K562 (cell line): ENCODE measurements at regions not wholly inside any gene's neighbourhood (a gene's known extent, or its start where the extent isn't known, plus 50 kb on each side); places are given as distances from the start of the nearest gene placed in this dataset.

ENCODE experiments used
- ATAC-seq: fragments of 200-7000 bp; cut with Tn5 transposase; 3 replicates; pipeline ENCODE4 v1.9.1; 2020; ENCODE audit warnings: moderate library complexity
- BruUV-seq: library from RNA; stranded (reverse); fragments of 400-500 nt; replicated peaks from 2 replicates; lab custom pipeline; 2021; lab: Mats Ljungman, UMichigan
- CTCF ChIA-PET: fragments of 300-600 bp; formaldehyde crosslinking; extraction: SDS; loops from one replicate; lab custom pipeline; 2021; ENCODE audit warnings: low intra/inter-chr PET ratio; lab: Yijun Ruan, JAX
- POLR2A ChIA-PET: fragments of 300-600, 350-650 bp; sonication (Branson Sonifier 250); formaldehyde crosslinking; extraction: SDS; loops from one replicate; lab custom pipeline; 2021; ENCODE audit warnings: antibody characterized with exemption, inconsistent platforms; lab: Yijun Ruan, JAX
- DNase-seq, 4 experiments: peaks; one replicate each; pipeline versions ENCODE4 v3.0.0 to v3.0.0-alpha.2; 2011 to 2018; ENCODE audit warnings: low spot score in 3 of 4, mixed read lengths in 3 of 4; ENCODE audit errors: extremely low read depth in 1 of 4
- FAIRE-seq: peaks from 2 replicates; lab custom pipeline; 2011; peaks lifted over from hg19 to GRCh38; lab: Jason Lieb, UNC
- H2AFZ ChIP-seq: 2 replicates; pipeline ENCODE4 v1.6.0; 2011; ENCODE audit warnings: low read depth, low read length, control low read depth, inconsistent platforms
- H3K27ac ChIP-seq: fragments of 200-600 bp; 3 replicates; pipeline ENCODE4 v1.8.0; 2011; ENCODE audit warnings: low read depth, mild to moderate bottlenecking, control low read depth, inconsistent platforms, low read length, moderate library complexity, mixed read lengths; ENCODE audit errors: extremely low read depth
- H3K27me3 ChIP-seq, 2 experiments: fragments of 300-600 bp in 1 of 2; 2 replicates in 1 of 2; 3 replicates in 1 of 2; pipeline versions ENCODE4 v1.6.0 to v1.8.0; 2011; ENCODE audit warnings: inconsistent platforms in 2 of 2, low read length in 2 of 2, mild to moderate bottlenecking in 1 of 2, mixed read lengths in 1 of 2, moderate library complexity in 1 of 2; ENCODE audit not compliant: control insufficient read depth in 2 of 2, insufficient read depth in 2 of 2
- H3K36me3 ChIP-seq: fragments of 300-600 bp; 3 replicates; pipeline ENCODE4 v1.8.0; 2011; ENCODE audit warnings: mild to moderate bottlenecking, low read length, inconsistent platforms; ENCODE audit not compliant: control insufficient read depth, insufficient read depth
- H3K4me1 ChIP-seq, 2 experiments: fragments of 200-600 bp in 1 of 2; replicated peaks in 1 of 2; 2 replicates in 1 of 2; 3 replicates in 1 of 2; pipeline versions ENCODE4 v1.5.1 to v1.8.0; 2011; ENCODE audit warnings: inconsistent platforms in 2 of 2, low read length in 2 of 2, mild to moderate bottlenecking in 1 of 2, mixed read lengths in 1 of 2, moderate library complexity in 1 of 2; ENCODE audit not compliant: control insufficient read depth in 2 of 2, insufficient read depth in 2 of 2
- H3K4me2 ChIP-seq: 2 replicates; pipeline ENCODE4 v1.6.1; 2011; ENCODE audit warnings: low read length, control low read depth, inconsistent platforms, mixed read lengths; ENCODE audit not compliant: insufficient read depth
- H3K4me3 ChIP-seq: fragments of 200-600 bp; sonication (generic), shearing (Covaris generic); 2 replicates; pipeline ENCODE4 v1.5.1; 2016; ENCODE audit warnings: control low read depth, inconsistent platforms
- H3K79me2 ChIP-seq: fragments of 200-600 bp; 3 replicates; pipeline ENCODE4 v1.8.0; 2011; ENCODE audit warnings: low read length, inconsistent platforms; ENCODE audit not compliant: control insufficient read depth, insufficient read depth
- H3K9ac ChIP-seq, 2 experiments: 2 replicates each; pipeline versions ENCODE4 v1.6.0 to v1.6.1; 2011; ENCODE audit warnings: low read depth in 2 of 2, low read length in 2 of 2, control low read depth in 1 of 2, inconsistent platforms in 1 of 2, mild to moderate bottlenecking in 1 of 2, mixed read lengths in 1 of 2; ENCODE audit not compliant: insufficient read depth in 1 of 2
- H3K9me1 ChIP-seq: one replicate; pipeline ENCODE4 v1.6.0; 2011; ENCODE audit warnings: inconsistent platforms, mild to moderate bottlenecking, low read length, moderate library complexity; ENCODE audit not compliant: control insufficient read depth, insufficient read depth
- H3K9me3 ChIP-seq: replicated peaks from 2 replicates; pipeline ENCODE4 v1.5.1; 2011; ENCODE audit warnings: low read depth, low read length, inconsistent platforms; ENCODE audit not compliant: control insufficient read depth, insufficient read depth
- H4K20me1 ChIP-seq: replicated peaks from 2 replicates; pipeline ENCODE4 v1.6.1; 2011; ENCODE audit warnings: low read length, inconsistent platforms, mixed read lengths; ENCODE audit not compliant: control insufficient read depth, insufficient read depth
- CBX1 ChIP-seq: sonication (generic); IDR thresholded peaks from 2 replicates; pipeline ENCODE4 v1.6.1; 2016; ENCODE audit warnings: antibody characterized with exemption, low read depth, mild to moderate bottlenecking
- DPF2 ChIP-seq: fragments of 450-650 bp; IDR thresholded peaks from 2 replicates; pipeline ENCODE4 v1.6.1; 2016
- GTF2B ChIP-seq: IDR thresholded peaks from 2 replicates; pipeline ENCODE4 v1.6.1; 2011; ENCODE audit not compliant: insufficient read length; ENCODE audit errors: extremely low read depth
- HMG20A ChIP-seq: fragments of 450-650 bp; formaldehyde crosslinking; conservative IDR thresholded peaks from 2 replicates; pipeline ENCODE4 v1.4.0; 2020; ENCODE audit warnings: mild to moderate bottlenecking, mixed read lengths
- HSF4 ChIP-seq: fragments of 250-450 bp; sonication (Bioruptor Pico); IDR thresholded peaks from 2 replicates; pipeline ENCODE4 v2.1.2; 2022; ENCODE audit warnings: mild to moderate bottlenecking, moderate library complexity, borderline replicate concordance
- KAT7 ChIP-seq: sonication (generic); formaldehyde crosslinking; IDR thresholded peaks from 2 replicates; pipeline ENCODE4 v1.8.0; 2022; ENCODE audit warnings: missing genetic modification reagents, mild to moderate bottlenecking, borderline replicate concordance
- LCOR ChIP-seq: sonication (generic); formaldehyde crosslinking; IDR thresholded peaks from 2 replicates; pipeline ENCODE4 v1.8.0; 2022; ENCODE audit warnings: mild to moderate bottlenecking, missing genetic modification reagents
- MEIS2 ChIP-seq: fragments of 450-650 bp; IDR thresholded peaks from 2 replicates; pipeline ENCODE4 v1.6.1; 2014; ENCODE audit warnings: mild to moderate bottlenecking; ENCODE audit not compliant: partially characterized antibody
- MYBL2 ChIP-seq, 2 experiments: fragments of 450-650 bp in 1 of 2; sonication (generic) in 1 of 2; formaldehyde crosslinking in 1 of 2; IDR thresholded peaks; 2 replicates each; pipeline versions ENCODE4 v1.6.1 to v1.8.1; 2017 to 2022; ENCODE audit warnings: borderline replicate concordance in 1 of 2, inconsistent platforms in 1 of 2, low read depth in 1 of 2, mild to moderate bottlenecking in 1 of 2, missing genetic modification reagents in 1 of 2, moderate library complexity in 1 of 2
- NFE2L1 ChIP-seq: fragments of 450-650 bp; IDR thresholded peaks from 2 replicates; pipeline ENCODE4 v1.6.1; 2016; ENCODE audit warnings: missing genetic modification characterization, low read depth, mild to moderate bottlenecking, missing compliant biosample characterization, moderate library complexity, borderline replicate concordance
- U2AF1 ChIP-seq: fragments of 200-400 bp; formaldehyde crosslinking; optimal IDR thresholded peaks from 2 replicates; pipeline ENCODE3; 2017; ENCODE audit warnings: mild to moderate bottlenecking, low read depth, low read length, moderate library complexity
- ZFP1 ChIP-seq: fragments of 450-650 bp; formaldehyde crosslinking; IDR thresholded peaks from 2 replicates; pipeline ENCODE4 v1.4.0; 2020; ENCODE audit warnings: mild to moderate bottlenecking, mixed read lengths
- ZNF12 ChIP-seq: sonication (generic); formaldehyde crosslinking; IDR thresholded peaks from 2 replicates; pipeline ENCODE4 v1.4.0; 2020; ENCODE audit warnings: mild to moderate bottlenecking, missing genetic modification reagents
- ZNF655 ChIP-seq: fragments of 250-450 bp; sonication (Bioruptor Pico); IDR thresholded peaks from 2 replicates; pipeline ENCODE4 v1.5.0; 2021
- WGBS: fragments of 100-300 bp; shearing (Covaris generic); methylation state at CpG from one replicate; pipeline ENCODE4 v1.1.6; 2016; ENCODE audit warnings: low coverage, mixed read lengths; ENCODE audit not compliant: insufficient coverage; ENCODE audit errors: missing lambda C conversion rate; 5-methylcytosine and 5-hydroxymethylcytosine counted together
- in situ Hi-C: fragments of 300-500 bp; cut with MboI; formaldehyde crosslinking; loops from 4 replicates; pipeline ENCODE4 v1.15.0; 2018; ENCODE audit warnings: inconsistent platforms, mixed read lengths
- intact Hi-C: fragments of 100-400 bp; cut with micrococcal nuclease; formaldehyde crosslinking; loops from 2 replicates; pipeline ENCODE4 v1.14.2; 2022

GRCh38 chr4:66899422-66900065, 645.8 kb downstream of the CENPC start:
- Histone ChIP-seq H4K20me1 (no peaks in the 10 kb centered on the region), H3K9me1 (no peaks in the 10 kb centered on the region), H3K79me2 (no peaks in the 10 kb centered on the region), H3K9ac (no peak overlapping the region), H2AFZ (no peak overlapping the region), H3K4me1 (no peaks in the 10 kb centered on the region), H3K27me3 (no peaks in the 10 kb centered on the region), H3K27ac (no peak overlapping the region), H3K36me3 (no peaks in the 10 kb centered on the region), H3K4me2 (no peak overlapping the region), H3K9me3 (no peaks in the 10 kb centered on the region), H3K4me3 (no peak overlapping the region)
- WGBS = 0% methylated on average over 18 of the region's 26 CpGs
- BruUV-seq = no TSS peak
- intact Hi-C loops = no loop called here
- in situ Hi-C loops = no loop called here
- CTCF ChIA-PET = no interaction called here
- TF ChIP-seq ZNF12 (CRISPR knock-in tag) (no peak), U2AF1 (no peak), DPF2 (no peak)
- DNase-seq (no peak), FAIRE-seq (no peak), ATAC-seq (no peak)
- POLR2A ChIA-PET = no interaction called here

- Histone ChIP-seq H3K9me3 (no peaks in the 10 kb centered on the region; the same call in 1 of the 2 replicates), H3K9ac (no peak overlapping the region), H2AFZ (no peak overlapping the region), H3K27ac (no peak overlapping the region), H3K9me1 (no peaks in the 10 kb centered on the region), H3K27me3 (no peaks in the 10 kb centered on the region), H3K4me2 (no peak overlapping the region), H3K36me3 (no peaks in the 10 kb centered on the region), H3K79me2 (no peaks in the 10 kb centered on the region), H3K4me3 (no peak overlapping the region), H3K4me1 (no peaks in the 10 kb centered on the region), H4K20me1 (no peaks in the 10 kb centered on the region)
- ATAC-seq = no peak
- intact Hi-C loops = no loop called here
- ChIA-PET CTCF (no interaction called here), POLR2A (no interaction called here)
- no peak for DNase-seq
- 0% methylated on average over 1 of the region's 1 CpG for WGBS
- BruUV-seq = no TSS peak
- no peak for FAIRE-seq
- in situ Hi-C loops = no loop called here
- TF ChIP-seq KAT7 (CRISPR knock-in tag) (no peak), ZFP1 (CRISPR knock-in tag) (no peak), CBX1 (no peak), HMG20A (CRISPR knock-in tag) (no peak), HSF4 (CRISPR knock-in tag) (no peak), NFE2L1 (tag) (no peak), GTF2B (no peak), MEIS2 (no peak), MYBL2 (IDR thresholded peaks at IDR 0.05; ENCODE audit: low read depth) (no peak), MYBL2 (CRISPR knock-in tag; IDR thresholded peaks at IDR 0.05; ENCODE audit: borderline replicate concordance) (no peak), LCOR (no peak), ZNF655 (CRISPR knock-in tag) (no peak)
Observed at GRCh38 chr4:66893807-66894206, 651.5 kb downstream of the CENPC start.
